ENCODE measurements at regions not wholly inside any gene's neighbourhood (a gene's known extent, or its start where the extent isn't known, plus 50 kb on each side); places are given as distances from the start of the nearest gene placed in this dataset.

DNA sequence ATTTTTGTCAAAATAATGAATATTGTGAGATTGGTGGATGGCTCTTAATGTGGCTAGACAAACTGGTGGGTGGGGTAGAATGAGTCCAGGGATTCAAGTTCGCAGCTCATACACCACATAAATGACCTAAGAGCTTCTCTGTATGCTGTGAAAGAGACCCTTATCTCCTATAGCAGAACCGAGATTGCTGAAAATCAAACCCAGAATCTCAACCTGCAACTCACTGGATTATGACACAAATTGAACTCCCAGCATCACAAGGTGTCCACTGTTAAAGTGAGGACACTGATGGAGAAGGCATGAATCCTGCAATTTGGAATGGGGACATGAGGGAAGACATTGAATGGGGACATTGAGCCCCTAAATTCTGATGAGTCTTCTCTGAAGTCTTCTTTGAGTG is 51.3 kb upstream of the CNKSR3 start:
- no peak for DNase-seq (ENCODE audit: low spot score)

DNA sequence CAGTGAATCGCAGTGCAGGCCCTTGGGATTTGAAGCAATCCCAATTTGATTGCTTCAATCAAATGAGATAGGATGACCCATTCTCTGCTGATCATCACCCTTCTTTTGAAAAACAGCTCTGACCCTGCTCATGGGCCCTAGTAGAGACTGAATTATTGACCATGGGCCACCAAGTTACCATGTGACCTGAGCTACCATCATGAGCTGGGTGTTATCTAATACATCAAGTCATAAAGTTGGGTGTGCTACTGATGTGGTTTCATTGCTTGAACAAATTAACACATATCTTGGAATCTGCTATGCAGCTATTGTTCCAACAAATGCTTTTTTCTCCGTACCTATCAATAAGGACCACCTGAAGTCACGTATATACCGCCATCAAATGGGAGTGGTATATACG is 54.8 kb upstream of the CNKSR3 start:
- DNase-seq (ENCODE audit: low spot score), result no peak

DNA sequence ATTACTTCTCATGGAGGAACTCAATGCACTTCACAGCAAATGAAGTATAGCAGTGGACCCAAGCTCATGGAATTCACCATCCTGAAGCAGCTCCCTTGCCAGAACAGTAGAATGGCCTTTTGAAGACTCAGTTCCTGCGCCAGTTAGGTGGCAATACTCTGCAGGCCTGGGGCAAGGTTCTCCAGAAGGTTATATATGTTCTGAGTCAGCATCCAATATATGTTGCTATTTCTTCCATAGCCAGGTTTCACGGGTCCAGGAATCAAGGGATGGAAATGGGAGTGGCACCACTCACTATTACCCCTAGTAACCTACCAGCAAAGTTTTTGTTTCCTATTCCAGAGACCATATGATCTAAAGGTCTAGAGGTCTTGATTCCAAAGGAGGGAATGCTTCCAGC is 56.4 kb upstream of the CNKSR3 start:
- no peak for DNase-seq (ENCODE audit: low spot score)

DNA sequence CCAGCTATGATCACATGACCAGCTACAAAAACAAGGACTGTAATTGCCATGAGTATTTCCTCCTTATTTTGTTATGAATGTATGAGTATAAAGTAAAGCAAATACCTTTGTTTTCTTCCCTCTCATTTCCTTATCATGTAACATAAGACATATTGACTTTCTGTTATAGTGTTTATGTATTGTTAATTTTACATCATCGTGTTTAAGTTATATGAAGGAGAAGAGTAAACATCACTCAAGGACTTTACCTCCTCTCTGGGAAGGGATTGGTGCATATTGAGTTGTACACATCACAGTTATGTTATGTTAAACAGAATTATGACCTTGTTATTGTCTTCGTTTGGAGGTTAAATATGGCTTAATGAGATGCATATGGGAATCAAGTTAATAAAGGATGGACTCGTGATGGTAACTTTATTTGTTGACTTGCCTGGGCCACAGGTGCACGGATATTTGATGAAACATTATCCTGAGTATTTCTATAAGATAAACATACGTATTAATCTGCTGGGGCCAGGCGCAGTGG is 57.3 kb upstream of the CNKSR3 start:
- no peak for DNase-seq (ENCODE audit: low spot score)

DNA sequence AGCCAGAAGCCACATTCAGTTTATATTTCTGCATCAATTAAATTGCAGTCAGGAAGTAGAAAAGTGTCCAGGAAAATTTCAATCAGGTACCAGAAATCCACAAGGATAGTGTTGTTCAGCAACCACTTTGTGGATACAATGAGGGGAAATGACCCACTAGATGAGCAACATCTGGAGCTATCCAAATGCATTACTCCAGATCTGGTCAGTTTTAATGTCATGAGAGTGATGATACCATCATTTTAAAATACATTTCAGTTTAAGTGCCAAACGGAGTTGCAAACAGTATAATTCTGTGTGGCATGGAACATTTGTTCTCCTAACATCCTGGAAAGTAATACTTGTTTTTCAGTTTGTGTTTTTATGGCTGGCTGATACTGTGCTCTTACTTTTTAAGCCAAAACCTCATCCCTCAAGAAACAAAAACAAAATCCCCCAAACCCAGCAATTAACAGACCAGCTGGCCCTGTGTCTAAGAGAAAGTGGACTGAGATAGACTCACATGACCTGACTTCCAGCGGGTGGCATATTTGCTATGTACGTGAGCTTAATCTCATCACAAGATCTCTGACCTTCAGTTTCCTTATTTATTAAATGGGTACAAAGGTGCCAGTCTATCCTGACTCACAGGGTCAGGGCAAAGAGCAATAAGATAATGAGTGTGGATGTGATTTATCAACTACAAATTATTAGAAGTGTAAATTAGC is 58.8 kb upstream of the CNKSR3 start:
- no peak for DNase-seq (ENCODE audit: low spot score)

DNA sequence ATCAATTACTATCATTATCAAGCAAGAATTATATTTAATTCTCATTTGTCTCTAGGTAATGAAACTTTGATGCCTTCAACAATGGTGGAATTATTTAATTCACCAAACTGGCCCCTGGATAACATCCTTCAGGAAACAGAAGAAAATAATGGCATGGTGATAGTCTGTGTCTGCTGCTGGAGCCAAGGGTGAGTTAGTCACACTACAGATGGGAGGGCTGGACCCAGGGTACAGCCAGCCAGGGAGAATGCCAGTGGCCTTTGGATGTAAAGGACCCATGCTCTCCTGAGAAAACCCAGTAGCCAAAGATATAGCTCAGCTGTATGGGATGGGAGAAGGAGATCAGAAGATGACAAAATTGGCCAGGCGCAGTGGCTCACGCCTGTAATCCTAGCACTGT is 60.0 kb upstream of the CNKSR3 start:
- no peak for DNase-seq (ENCODE audit: low spot score)

DNA sequence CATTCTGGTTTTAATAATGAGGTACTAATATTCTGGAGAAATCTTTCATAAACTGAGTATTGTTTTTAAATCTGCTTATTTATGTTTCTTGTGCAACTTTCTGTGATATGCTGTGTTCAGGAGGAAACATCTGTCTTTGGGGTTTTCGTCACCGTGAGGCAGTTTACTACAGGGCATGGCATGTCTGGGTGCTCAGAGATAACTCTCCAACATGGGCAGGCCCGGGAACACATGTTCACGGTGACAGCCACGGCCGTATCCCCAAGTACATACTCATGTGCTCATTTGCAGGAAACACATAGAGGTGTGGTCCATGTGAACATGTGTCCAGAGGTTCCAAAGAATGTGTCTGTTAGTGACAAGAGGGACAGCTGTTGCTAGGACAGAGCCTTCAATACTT is 62.1 kb upstream of the CNKSR3 start:
- DNase-seq (ENCODE audit: low spot score), result no peak

DNA sequence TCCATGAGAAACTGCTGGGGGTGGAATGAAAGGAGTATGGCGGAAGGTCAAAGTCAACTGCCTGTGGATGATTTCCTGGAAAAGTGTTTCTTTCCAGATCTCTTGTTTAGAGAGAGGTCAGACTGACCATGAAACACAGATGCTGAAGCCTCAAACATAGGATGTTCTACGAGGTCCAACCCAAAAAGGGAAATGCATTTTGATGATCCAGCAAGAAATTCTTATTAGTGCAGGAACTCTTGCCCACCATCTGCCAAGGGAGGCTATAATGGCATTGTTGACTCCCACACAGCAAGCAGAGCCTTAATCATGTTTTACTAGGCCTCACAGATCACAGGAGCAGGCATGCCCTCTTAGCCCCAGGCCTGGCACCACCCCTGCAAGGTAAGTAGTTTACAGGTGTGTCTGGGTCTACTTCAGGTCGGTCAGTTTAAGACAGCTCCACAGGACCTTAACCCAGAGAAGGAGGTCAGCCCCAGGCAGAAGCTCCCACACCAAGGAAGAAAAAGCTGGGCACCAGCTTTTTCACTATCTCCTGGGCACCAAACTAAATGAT is 67.6 kb upstream of the CNKSR3 start:
- DNase-seq (ENCODE audit: low spot score), result no peak

DNA sequence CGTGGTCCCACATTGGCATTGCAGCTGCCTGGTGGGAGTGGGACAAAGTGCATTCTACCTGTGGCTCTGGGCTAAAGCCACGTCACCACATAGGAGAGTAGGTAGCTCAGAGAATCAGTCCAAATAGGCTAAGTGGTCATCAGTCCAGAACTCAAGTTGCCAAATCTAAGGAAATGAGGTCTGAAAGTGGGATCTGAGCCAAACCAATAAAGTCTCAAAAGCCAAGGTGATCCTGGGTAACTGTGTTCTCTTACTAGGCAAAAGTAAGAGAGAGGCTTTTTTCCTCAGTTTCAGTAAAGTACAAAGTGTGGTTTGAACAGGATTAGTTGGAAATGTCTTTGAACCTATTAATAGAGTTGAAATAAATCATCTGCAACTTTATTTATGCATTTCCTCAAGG is 68.6 kb upstream of the CNKSR3 start:
- no peak for DNase-seq (ENCODE audit: low spot score)

DNA sequence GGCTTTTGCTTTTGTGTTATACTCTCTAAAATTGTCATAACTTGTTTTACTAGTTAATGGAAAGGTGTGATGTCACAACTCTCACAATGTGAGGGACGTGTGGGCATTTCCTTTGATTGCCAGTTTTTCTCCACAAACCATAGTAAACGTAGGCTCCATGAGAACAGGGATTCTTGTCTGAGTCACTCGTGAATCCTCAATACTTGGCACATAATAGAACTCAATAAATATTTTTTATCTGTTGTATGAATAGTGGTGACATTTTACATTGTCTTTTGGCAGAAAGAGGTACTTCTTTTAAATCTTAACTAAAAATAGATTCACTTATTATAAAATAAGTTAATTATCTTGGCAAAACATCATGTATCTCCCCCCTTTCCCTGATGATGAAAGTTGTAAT is 69.0 kb upstream of the CNKSR3 start:
- DNase-seq (ENCODE audit: low spot score), result no peak

DNA sequence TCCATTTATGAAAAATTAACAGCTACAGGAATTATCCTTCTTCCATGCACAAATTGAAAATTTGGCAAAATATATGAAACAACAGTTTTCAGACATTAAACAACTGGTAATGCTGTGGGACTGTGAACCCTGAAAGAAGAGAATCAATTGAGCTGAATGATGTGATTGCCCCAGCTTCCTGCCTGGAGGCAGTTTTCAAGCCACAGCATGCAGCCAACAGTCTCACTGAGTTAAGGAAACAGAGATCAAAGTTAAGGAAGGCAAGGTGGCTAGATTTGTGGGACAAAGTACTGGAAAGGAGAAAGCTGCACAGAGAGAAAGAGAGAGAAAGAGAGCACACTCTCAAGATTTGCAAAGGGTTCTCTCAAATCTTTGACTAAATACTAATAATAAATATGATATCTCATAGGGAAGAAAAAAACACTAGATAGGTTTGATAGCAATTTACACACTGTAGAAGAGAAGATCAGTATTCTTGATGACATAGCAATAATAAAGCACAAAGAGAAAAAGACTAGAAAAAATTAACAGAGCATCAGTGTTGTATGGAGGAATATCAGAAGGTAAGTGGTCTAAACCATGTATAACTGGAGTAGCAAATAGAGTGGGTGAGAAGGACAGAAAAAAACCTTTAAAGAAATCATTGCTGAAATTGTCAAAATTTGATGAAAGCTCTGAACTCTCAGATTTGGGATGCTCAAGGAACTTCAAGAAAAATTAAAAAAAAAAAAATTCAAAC is 70.1 kb upstream of the CNKSR3 start:
- no peak for DNase-seq (ENCODE audit: low spot score)

DNA sequence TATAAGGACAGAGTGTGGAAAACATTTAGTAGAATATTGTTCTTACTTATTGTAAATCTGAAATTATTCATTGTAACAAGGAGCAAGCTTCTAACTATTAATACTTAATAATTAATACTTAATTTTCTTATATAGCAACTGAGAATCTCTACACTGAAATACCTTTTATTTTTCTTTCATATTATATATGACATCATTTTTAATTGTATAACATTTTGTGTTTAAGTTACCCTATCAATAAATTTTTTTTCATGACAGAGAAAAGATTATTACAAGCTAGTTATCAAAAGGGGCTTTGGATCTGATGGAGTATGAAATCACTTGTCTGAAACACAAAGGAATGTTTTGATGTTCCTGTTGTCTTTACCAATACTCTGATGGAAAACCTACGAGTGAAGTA is 72.2 kb upstream of the CNKSR3 start:
- DNase-seq (ENCODE audit: low spot score), result no peak

DNA sequence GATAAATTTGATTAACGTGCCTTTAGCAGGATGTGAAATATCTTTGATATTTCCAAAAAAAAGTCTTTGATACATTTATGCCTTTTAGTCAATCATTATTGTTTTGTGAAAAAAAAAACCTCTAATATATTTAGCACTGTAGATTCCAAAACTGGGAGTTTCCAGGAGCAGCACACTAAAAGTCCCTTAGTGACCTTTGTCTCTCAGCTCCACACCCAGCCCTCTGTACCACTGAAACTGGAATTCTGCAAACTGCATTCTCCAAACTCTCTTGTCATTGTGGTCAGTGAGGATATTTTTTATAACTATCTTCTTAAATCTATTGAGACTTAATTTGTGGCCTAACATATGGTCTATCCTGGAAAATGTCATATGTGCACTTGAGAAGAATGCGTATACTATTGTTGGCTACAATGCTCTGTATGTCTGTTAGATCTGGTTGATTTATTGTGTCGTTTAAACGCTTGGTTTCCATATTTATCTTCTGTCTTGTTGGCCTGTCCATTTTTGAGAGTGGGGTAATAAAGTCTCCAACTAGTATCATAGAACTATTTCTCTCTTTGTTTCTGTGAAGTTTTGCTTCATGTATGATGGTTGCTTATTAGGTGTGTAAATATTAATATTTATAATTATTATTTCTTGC is 73.2 kb upstream of the CNKSR3 start:
- DNase-seq (ENCODE audit: low spot score), result no peak

DNA sequence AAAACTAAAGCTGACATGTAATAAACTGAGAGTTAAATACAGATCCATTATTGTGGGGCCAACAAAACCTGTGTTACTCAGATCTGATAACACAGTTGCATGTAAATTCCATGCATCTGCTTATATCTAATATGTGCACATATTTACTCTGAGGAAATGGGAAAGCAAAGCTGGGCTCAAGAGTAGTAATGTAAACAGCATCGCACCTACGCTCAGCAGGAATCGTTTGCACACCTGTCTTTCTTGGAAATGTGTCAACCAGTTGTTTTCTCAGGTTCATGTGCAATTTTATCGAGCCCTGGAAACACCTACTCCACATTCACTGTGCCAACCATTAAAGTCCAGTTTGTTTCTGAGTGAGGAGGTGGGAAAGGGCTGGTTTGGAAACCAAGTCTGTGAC is 80.3 kb upstream of the CNKSR3 start:
- no peak for DNase-seq (ENCODE audit: low spot score)

DNA sequence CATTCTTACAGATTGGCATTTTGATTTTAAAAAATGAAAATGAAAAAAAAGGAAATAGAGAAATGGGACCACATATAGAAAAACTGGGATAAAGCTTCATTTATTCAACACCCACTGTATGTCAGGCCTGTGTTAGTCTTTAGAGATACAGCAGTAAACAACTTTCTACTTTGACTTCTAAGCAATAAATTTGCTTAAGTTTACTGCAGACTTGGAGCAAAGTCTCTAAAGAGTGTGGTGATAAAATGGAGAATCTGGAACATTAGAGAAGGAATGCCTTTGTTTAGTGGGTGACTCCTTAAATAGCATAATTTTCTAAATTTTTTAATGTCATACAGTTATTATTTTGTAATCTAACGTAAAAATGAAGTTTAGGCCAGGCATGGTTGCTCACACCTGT is 80.7 kb upstream of the CNKSR3 start:
- no peak for DNase-seq (ENCODE audit: low spot score)

DNA sequence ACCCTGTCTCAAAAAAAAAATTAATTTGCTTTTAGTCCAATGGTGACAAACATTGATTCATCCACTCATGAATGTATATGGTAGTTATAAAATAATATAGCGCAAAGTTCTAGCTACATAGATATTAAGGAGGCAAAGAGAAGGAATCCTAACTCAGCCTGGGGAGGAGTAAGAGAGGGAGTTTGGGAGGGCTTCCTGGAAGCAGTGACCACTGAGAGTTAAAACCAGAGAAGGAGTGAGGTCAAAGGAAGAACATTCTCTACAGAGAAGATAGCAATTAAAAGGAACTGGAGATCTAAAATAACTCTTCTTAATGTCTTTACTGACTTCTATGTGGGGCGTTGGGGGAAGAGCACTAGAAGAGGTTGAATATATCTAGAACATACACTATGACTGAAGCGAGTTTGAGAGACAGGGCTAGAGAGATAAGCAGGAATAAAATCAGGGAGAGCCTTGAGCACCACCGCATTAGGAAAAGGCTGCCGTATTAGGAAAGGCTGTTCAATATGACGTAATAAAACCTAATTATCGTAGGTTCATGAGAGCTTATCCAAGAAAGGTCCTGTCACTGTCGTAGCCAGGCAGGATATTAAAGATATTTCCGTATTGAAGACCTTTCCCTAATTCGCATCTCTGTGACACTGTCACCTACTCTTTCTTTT is 81.8 kb upstream of the CNKSR3 start:
- no peak for DNase-seq (ENCODE audit: low spot score)

DNA sequence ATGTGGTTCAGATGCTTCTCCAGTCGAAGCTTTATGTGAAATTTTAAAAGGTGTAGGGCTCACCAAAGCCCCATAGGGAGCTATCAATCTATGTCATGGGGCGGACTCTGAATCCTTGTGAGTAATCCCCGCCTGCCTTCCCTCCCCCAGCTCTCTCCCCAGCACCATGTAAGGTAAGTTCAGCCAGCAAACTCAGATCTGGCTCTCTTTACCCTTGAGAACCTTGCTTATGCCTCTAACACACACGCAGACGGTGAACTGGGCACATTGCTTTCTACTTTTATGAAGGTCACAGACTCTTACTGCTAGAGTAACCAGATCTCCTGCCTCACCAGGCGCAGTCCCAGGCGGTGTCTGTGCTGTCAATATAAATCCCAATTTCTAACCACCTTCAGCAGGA is 82.6 kb upstream of the CNKSR3 start:
- DNase-seq (ENCODE audit: low spot score), result no peak

DNA sequence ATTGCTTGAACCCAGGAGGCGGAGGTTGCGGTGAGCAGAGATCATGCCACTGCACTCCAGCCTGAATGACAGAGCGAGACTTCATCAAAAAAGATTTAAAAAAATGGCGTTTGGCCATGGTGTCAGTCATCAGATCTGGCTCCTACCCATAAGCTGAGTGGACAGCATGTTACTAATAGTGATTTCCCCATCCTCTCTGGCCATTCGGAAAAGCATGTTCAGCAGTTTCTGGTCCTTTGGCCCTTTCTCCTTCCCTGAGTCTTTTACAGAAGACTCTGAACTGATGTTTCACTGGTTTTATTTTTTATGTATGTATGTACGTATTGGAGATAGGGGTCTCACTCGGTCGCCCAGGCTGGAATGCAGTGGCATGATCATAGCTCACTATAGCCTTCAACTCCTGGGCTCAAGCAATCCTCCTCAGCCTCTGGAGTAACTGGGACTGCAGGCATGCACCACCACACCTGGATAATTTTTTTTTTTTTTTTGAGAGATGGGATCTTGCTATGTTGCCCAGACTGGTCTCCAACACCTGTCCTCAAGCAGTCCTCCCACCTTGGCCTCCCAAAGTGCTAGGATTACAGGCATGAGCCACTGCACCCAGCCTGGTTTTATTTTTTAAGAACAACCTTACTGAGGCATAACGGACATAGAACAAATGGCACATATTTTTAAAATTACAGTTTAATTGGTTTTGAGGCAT is 84.2 kb upstream of the CNKSR3 start:
- no peak for DNase-seq (ENCODE audit: low spot score)

DNA sequence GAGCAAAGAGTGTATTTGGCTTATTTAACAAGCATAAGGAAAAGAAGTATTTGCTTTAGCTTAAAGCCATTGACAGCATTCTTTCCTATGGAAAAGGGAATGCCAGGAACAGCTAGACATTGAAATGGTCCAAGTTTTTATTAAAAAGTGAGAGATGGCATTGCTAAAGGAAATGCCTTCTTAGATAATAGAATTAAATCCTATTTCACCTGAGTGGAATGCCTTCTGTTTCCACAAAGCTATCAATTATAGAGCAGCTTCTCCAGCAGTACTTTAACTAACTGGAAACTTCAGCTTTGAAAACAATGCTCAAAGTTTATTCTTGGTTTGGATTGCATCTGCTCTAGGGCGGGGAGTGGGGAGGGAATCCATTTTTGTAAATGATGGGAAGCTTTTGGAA is 85.1 kb upstream of the CNKSR3 start:
- DNase-seq (ENCODE audit: low spot score), result no peak

DNA sequence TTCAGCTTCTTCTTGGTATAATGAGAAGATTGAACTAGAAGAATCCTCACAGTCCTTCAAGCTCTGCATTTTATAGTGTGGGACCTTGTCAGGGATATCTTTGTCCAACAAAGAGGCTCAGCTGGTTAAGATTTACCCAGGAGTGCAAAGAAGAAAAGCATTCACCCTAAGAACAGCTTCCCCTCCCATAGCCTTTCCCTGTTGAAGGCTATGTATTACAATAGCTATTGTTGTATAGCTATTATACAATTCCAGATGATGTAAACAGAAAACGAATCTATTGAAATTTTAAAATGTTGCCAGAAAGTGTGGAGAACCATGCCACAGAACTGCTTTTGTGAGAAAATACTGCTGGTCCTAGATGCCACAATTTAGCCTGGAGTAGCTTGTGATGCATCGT is 85.5 kb upstream of the CNKSR3 start:
- no peak for DNase-seq (ENCODE audit: low spot score)

DNA sequence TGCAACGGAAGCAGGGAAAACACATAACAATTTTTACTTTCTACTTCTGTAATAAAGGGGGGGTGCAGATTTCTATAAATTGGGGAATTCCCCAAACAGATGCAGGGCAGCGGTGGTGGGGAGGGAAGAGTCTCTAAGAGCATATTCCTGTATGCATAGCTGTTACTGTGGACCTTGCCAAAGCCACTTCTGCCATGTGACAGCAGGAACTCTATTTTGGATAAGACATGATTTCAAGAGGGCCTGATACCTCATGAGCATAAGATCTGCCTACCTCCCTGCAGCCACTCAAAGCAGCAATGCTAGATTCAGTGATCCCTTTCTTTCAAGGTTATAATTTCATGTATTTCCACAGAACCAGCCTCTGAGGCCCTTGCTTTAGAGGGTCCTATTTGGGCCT is 86.2 kb upstream of the CNKSR3 start:
- no peak for DNase-seq (ENCODE audit: low spot score)

DNA sequence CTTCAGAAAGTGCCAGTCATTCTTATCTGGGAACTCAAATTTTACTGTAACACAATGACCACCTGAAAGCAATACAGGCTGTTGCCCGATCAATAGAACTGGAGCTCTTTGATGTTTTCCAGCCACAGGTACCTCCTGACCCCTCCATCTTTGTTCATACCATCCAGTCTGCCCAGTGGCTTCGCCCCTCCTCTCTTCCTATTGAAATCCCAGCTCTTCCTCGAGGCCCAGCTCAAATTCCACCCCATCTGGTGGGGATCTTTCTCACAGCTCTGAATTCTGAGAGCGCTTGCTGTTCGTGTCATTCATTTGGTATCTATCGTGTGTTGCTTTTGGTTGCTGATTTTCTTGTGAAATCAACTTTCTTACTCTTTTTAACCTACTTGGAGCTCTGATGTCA is 87.9 kb upstream of the CNKSR3 start:
- no peak for DNase-seq (ENCODE audit: low spot score)

Data from Ammon's horn (tissue), 1 donor.